ENCODE measurements at regions not wholly inside any gene's neighbourhood (a gene's known extent, or its start where the extent isn't known, plus 50 kb on each side); places are given as distances from the start of the nearest gene placed in this dataset.
A peak's percentile ranks its signal among the peaks of the same experiment; 100 is the strongest.

GRCh38 chr10:10687751-10688150 lies 329.9 kb upstream of the CELF2 start:
- Histone ChIP-seq H3K27ac (replicated peaks) (no peak overlapping the region), H3K27me3 (ENCODE audit: insufficient read depth, poor library complexity, severe bottlenecking) (no peaks in the 10 kb centered on the region), H3K4me3 (replicated peaks; ENCODE audit: insufficient read depth, low read length) (no peak overlapping the region)
- no peak for DNase-seq (ENCODE audit: low read depth in 1 of 2, low spot score in 1 of 2)
- TF ChIP-seq SPI1 (IDR thresholded peaks at IDR 0.05; ENCODE audit: borderline replicate concordance, low read depth) (no peak), POLR2AphosphoS5 (IDR thresholded peaks at IDR 0.05; ENCODE audit: low read depth) (no peak), GABPA (IDR thresholded peaks at IDR 0.05; ENCODE audit: low read depth) (no peak)

GRCh38 chr10:10699427-10699826 lies 318.2 kb upstream of the CELF2 start:
- TF ChIP-seq GABPA (IDR thresholded peaks at IDR 0.05; ENCODE audit: low read depth) (no peak), POLR2AphosphoS5 (IDR thresholded peaks at IDR 0.05; ENCODE audit: low read depth) (no peak), SPI1 (IDR thresholded peaks at IDR 0.05; ENCODE audit: borderline replicate concordance, low read depth) (peak; percentile 23; the same call in 1 of the 2 replicates)
- DNase-seq (ENCODE audit: low read depth in 1 of 2, low spot score in 1 of 2), result no peak
- H3K4me3 ChIP-seq (replicated peaks; ENCODE audit: insufficient read depth, low read length), result no peak overlapping the region
- H3K27ac ChIP-seq (replicated peaks), result no peak overlapping the region
- no peaks in the 10 kb centered on the region for H3K27me3 ChIP-seq (ENCODE audit: insufficient read depth, poor library complexity, severe bottlenecking)

- Histone ChIP-seq H3K27me3 (ENCODE audit: insufficient read depth, poor library complexity, severe bottlenecking) (no peaks in the 10 kb centered on the region), H3K27ac (replicated peaks) (no peak overlapping the region), H3K4me3 (replicated peaks; ENCODE audit: insufficient read depth, low read length) (no peak overlapping the region)
- no peak for DNase-seq (ENCODE audit: low read depth in 1 of 2, low spot score in 1 of 2)
- TF ChIP-seq POLR2AphosphoS5 (IDR thresholded peaks at IDR 0.05; ENCODE audit: low read depth) (no peak), CTCF (IDR thresholded peaks at IDR 0.05; ENCODE audit: insufficient read depth, low read length) (no peak), REST (IDR thresholded peaks at IDR 0.05; ENCODE audit: insufficient replicate concordance, low read depth) (no peak), GABPA (IDR thresholded peaks at IDR 0.05; ENCODE audit: low read depth) (no peak), SPI1 (IDR thresholded peaks at IDR 0.05; ENCODE audit: borderline replicate concordance, low read depth) (no peak)
These were observed 316.5 kb upstream of the CELF2 start for GRCh38 chr10:10701084-10701611.

GRCh38 chr10:10702211-10702610 lies 315.5 kb upstream of the CELF2 start:
- H3K4me3 ChIP-seq (replicated peaks; ENCODE audit: insufficient read depth, low read length), result no peak overlapping the region
- TF ChIP-seq SPI1 (IDR thresholded peaks at IDR 0.05; ENCODE audit: borderline replicate concordance, low read depth) (no peak), REST (IDR thresholded peaks at IDR 0.05; ENCODE audit: insufficient replicate concordance, low read depth) (no peak), CTCF (IDR thresholded peaks at IDR 0.05; ENCODE audit: insufficient read depth, low read length) (no peak), GABPA (IDR thresholded peaks at IDR 0.05; ENCODE audit: low read depth) (no peak), POLR2AphosphoS5 (IDR thresholded peaks at IDR 0.05; ENCODE audit: low read depth) (no peak)
- no peaks in the 10 kb centered on the region for H3K27me3 ChIP-seq (ENCODE audit: insufficient read depth, poor library complexity, severe bottlenecking)
- no peak for DNase-seq (ENCODE audit: low read depth in 1 of 2, low spot score in 1 of 2)
- H3K27ac ChIP-seq (replicated peaks), result no peak overlapping the region

GRCh38 chr10:10703382-10703781 lies 314.3 kb upstream of the CELF2 start:
- TF ChIP-seq POLR2AphosphoS5 (IDR thresholded peaks at IDR 0.05; ENCODE audit: low read depth) (no peak), CTCF (IDR thresholded peaks at IDR 0.05; ENCODE audit: insufficient read depth, low read length) (no peak), GABPA (IDR thresholded peaks at IDR 0.05; ENCODE audit: low read depth) (no peak)
- H3K27me3 ChIP-seq (ENCODE audit: insufficient read depth, poor library complexity, severe bottlenecking), result no peaks in the 10 kb centered on the region
- DNase-seq (ENCODE audit: low read depth in 1 of 2, low spot score in 1 of 2), result no peak

More at GRCh38 chr10:10703382-10703781, 314.3 kb upstream of the CELF2 start:
- no peak overlapping the region for H3K27ac ChIP-seq (replicated peaks)
- H3K4me3 ChIP-seq (replicated peaks; ENCODE audit: insufficient read depth, low read length), result no peak overlapping the region

Measured in HL-60 (cell line).